ENCODE measurements at regions not wholly inside any gene's neighbourhood (a gene's known extent, or its start where the extent isn't known, plus 50 kb on each side); places are given as distances from the start of the nearest gene placed in this dataset.

- in situ Hi-C loops (cut with HindIII; ENCODE audit: extremely low pct_ligation_motif_present, low pct_unique_long_range_greater_than_20kb) (no loop called here), intact Hi-C loops (cut with micrococcal nuclease; ENCODE audit: unreplicated experiment) (no loop called here)
- BruUV-seq (replicated peaks) = no TSS peak
- FAIRE-seq (no peak), DNase-seq (ENCODE audit: low spot score) (no peak), ATAC-seq (no peak)
- CTCF ChIA-PET (ENCODE audit: low intra/inter-chr PET ratio, low total read pairs) = no interaction called here
- no peaks in the 10 kb centered on the region for H3K27me3 ChIP-seq (ENCODE audit: control insufficient read depth in 1 of 2, insufficient read depth in 2 of 2, low read length in 2 of 2)
- H3K4me2 ChIP-seq (ENCODE audit: low read depth, low read length) = no peak overlapping the region
- POLR2A ChIA-PET = no interaction called here
- H2AFZ ChIP-seq (ENCODE audit: low read length) = no peak overlapping the region
- H3K36me3 ChIP-seq (replicated peaks in 1 of 2; ENCODE audit: control insufficient read depth in 1 of 2, insufficient read depth in 2 of 2, low read length in 2 of 2) = no peaks in the 10 kb centered on the region
- no peak overlapping the region for H3K9ac ChIP-seq (ENCODE audit: insufficient read depth, low read depth, low read length)
- no peaks in the 10 kb centered on the region for H3K79me2 ChIP-seq (ENCODE audit: insufficient read depth, low read length)
- no peaks in the 10 kb centered on the region for H3K9me3 ChIP-seq (ENCODE audit: low read length)
- H3K4me1 ChIP-seq (ENCODE audit: insufficient read depth, low read length) = no peaks in the 10 kb centered on the region
- no peak for TF ChIP-seq ZNF646 (CRISPR knock-in tag; IDR thresholded peaks at IDR 0.05)
- no peak for TF ChIP-seq TBX3 (IDR thresholded peaks at IDR 0.05; ENCODE audit: borderline replicate concordance)
- TF ChIP-seq HOXD1 (CRISPR knock-in tag; IDR thresholded peaks at IDR 0.05) = no peak
- TF ChIP-seq DZIP1 (CRISPR knock-in tag; IDR thresholded peaks at IDR 0.05) = no peak
- TF ChIP-seq HES4 (CRISPR knock-in tag; IDR thresholded peaks at IDR 0.05; ENCODE audit: borderline replicate concordance) = no peak
- no peak for TF ChIP-seq MLXIP (CRISPR knock-in tag; IDR thresholded peaks at IDR 0.05; ENCODE audit: borderline replicate concordance)
- TF ChIP-seq ZC3H4 (CRISPR knock-in tag; IDR thresholded peaks at IDR 0.05; ENCODE audit: borderline replicate concordance) = no peak
- no peak for TF ChIP-seq SCMH1 (CRISPR knock-in tag; IDR thresholded peaks at IDR 0.05; ENCODE audit: borderline replicate concordance)
- TF ChIP-seq ZFP41 (CRISPR knock-in tag; IDR thresholded peaks at IDR 0.05; ENCODE audit: borderline replicate concordance) = no peak
- TF ChIP-seq KDM4B (CRISPR knock-in tag; IDR thresholded peaks at IDR 0.05) = no peak
- no peak for TF ChIP-seq SRSF9 (IDR thresholded peaks at IDR 0.05; ENCODE audit: borderline replicate concordance, insufficient read depth, low read depth, low read length, poor library complexity, severe bottlenecking)
- TF ChIP-seq ZFP90 (CRISPR knock-in tag; IDR thresholded peaks at IDR 0.05; ENCODE audit: borderline replicate concordance) = no peak
- no peak overlapping the region for H3K4me3 ChIP-seq (replicated peaks in 1 of 3; ENCODE audit: insufficient read depth in 1 of 3, low read depth in 2 of 3, low read length in 3 of 3)
- no peaks in the 10 kb centered on the region for H4K20me1 ChIP-seq (ENCODE audit: insufficient read depth, low read length)
- H3K27ac ChIP-seq (ENCODE audit: extremely low read length, insufficient read depth, low read length) = no peak overlapping the region
These were observed 389.2 kb downstream of the LMX1A start for GRCh38 chr1:164967300-164967699.
